ENCODE measurements at regions not wholly inside any gene's neighbourhood (a gene's known extent, or its start where the extent isn't known, plus 50 kb on each side); places are given as distances from the start of the nearest gene placed in this dataset.

- no TSS peak for BruUV-seq (replicated peaks)
- no peak for DNase-seq (ENCODE audit: low spot score)
- TF ChIP-seq TAF15 (IDR thresholded peaks at IDR 0.05; ENCODE audit: low read depth, low read length, poor library complexity, severe bottlenecking) (no peak), ZNF333 (CRISPR knock-in tag; IDR thresholded peaks at IDR 0.05; ENCODE audit: borderline replicate concordance) (no peak), ZNF780A (CRISPR knock-in tag; IDR thresholded peaks at IDR 0.05) (no peak), MTERF4 (CRISPR knock-in tag; IDR thresholded peaks at IDR 0.05) (no peak), THAP11 (CRISPR knock-in tag; IDR thresholded peaks at IDR 0.05) (no peak), HNF4A (CRISPR knock-in tag; IDR thresholded peaks at IDR 0.05) (no peak), RARA (CRISPR knock-in tag; IDR thresholded peaks at IDR 0.05) (no peak), TRIM24 (CRISPR knock-in tag; IDR thresholded peaks at IDR 0.05) (no peak)
- TF ChIP-seq, protein P1, sequence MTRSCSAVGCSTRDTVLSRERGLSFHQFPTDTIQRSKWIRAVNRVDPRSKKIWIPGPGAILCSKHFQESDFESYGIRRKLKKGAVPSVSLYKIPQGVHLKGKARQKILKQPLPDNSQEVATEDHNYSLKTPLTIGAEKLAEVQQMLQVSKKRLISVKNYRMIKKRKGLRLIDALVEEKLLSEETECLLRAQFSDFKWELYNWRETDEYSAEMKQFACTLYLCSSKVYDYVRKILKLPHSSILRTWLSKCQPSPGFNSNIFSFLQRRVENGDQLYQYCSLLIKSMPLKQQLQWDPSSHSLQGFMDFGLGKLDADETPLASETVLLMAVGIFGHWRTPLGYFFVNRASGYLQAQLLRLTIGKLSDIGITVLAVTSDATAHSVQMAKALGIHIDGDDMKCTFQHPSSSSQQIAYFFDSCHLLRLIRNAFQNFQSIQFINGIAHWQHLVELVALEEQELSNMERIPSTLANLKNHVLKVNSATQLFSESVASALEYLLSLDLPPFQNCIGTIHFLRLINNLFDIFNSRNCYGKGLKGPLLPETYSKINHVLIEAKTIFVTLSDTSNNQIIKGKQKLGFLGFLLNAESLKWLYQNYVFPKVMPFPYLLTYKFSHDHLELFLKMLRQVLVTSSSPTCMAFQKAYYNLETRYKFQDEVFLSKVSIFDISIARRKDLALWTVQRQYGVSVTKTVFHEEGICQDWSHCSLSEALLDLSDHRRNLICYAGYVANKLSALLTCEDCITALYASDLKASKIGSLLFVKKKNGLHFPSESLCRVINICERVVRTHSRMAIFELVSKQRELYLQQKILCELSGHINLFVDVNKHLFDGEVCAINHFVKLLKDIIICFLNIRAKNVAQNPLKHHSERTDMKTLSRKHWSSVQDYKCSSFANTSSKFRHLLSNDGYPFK (CRISPR knock-in tag; IDR thresholded peaks at IDR 0.05; ENCODE audit: borderline replicate concordance), result no peak
- Histone ChIP-seq H4K20me1 (ENCODE audit: insufficient read depth, low read length) (no peaks in the 10 kb centered on the region), H3K27ac (ENCODE audit: extremely low read length, insufficient read depth, low read length) (no peak overlapping the region), H3K9me3 (ENCODE audit: low read length) (no peaks in the 10 kb centered on the region), H3K4me1 (ENCODE audit: insufficient read depth, low read length) (no peaks in the 10 kb centered on the region), H3K36me3 (replicated peaks in 1 of 2; ENCODE audit: control insufficient read depth in 1 of 2, insufficient read depth in 2 of 2, low read length in 2 of 2) (no peaks in the 10 kb centered on the region), H3K4me3 (replicated peaks in 1 of 3; ENCODE audit: insufficient read depth in 1 of 3, low read depth in 2 of 3, low read length in 3 of 3) (no peak overlapping the region), H3K9ac (ENCODE audit: insufficient read depth, low read depth, low read length) (no peak overlapping the region), H3K27me3 (ENCODE audit: control insufficient read depth in 1 of 2, insufficient read depth in 2 of 2, low read length in 2 of 2) (no peaks in the 10 kb centered on the region), H2AFZ (ENCODE audit: low read length) (no peak overlapping the region), H3K79me2 (ENCODE audit: insufficient read depth, low read length) (no peaks in the 10 kb centered on the region), H3K4me2 (ENCODE audit: low read depth, low read length) (no peak overlapping the region)
- in situ Hi-C loops (cut with HindIII; ENCODE audit: extremely low pct_ligation_motif_present, low pct_unique_long_range_greater_than_20kb), result no loop called here
- ChIA-PET POLR2A (no interaction called here), CTCF (ENCODE audit: low intra/inter-chr PET ratio, low total read pairs) (no interaction called here)
- no peak for FAIRE-seq
- intact Hi-C loops (cut with micrococcal nuclease; ENCODE audit: unreplicated experiment), result no loop called here
- ATAC-seq, result no peak
- 38% methylated on average over 3 of the region's 3 CpGs for WGBS (ENCODE audit: low lambda C conversion rate)
Measured at GRCh38 chrX:25198253-25198652, 182.5 kb upstream of the ARX start.

Measured in HepG2 (cell line).